Transverse colon (tissue), 4 donors: ENCODE measurements at regions not wholly inside any gene's neighbourhood (a gene's known extent, or its start where the extent isn't known, plus 50 kb on each side); places are given as distances from the start of the nearest gene placed in this dataset.

Experiments
- EP300 ChIP-seq: sonication (generic); formaldehyde crosslinking; IDR thresholded peaks from one replicate; pipeline ENCODE4 v1.6.1; 2017; ENCODE audit warnings: antibody characterized with exemption, low read depth
- POLR2AphosphoS5 ChIP-seq, 3 donors: sonication (generic); formaldehyde crosslinking; IDR thresholded peaks; one replicate each; pipeline ENCODE4 v1.6.1; 2016; ENCODE audit warnings: antibody characterized with exemption in 3 of 3
- TF ChIP-seq, protein P1 (sequence below), 5 experiments: fragments of 200-600 bp in 3 of 5; fragments of 450-650 bp in 2 of 5; sonication (generic) in 3 of 5; IDR thresholded peaks; 1 replicate in 2 of 5; 2 replicates in 3 of 5; pipeline ENCODE4 v1.5.1; 2016 to 2017; ENCODE audit warnings: antibody characterized with exemption in 5 of 5, inconsistent platforms in 3 of 5, mild to moderate bottlenecking in 2 of 5, moderate library complexity in 1 of 5

DNA sequence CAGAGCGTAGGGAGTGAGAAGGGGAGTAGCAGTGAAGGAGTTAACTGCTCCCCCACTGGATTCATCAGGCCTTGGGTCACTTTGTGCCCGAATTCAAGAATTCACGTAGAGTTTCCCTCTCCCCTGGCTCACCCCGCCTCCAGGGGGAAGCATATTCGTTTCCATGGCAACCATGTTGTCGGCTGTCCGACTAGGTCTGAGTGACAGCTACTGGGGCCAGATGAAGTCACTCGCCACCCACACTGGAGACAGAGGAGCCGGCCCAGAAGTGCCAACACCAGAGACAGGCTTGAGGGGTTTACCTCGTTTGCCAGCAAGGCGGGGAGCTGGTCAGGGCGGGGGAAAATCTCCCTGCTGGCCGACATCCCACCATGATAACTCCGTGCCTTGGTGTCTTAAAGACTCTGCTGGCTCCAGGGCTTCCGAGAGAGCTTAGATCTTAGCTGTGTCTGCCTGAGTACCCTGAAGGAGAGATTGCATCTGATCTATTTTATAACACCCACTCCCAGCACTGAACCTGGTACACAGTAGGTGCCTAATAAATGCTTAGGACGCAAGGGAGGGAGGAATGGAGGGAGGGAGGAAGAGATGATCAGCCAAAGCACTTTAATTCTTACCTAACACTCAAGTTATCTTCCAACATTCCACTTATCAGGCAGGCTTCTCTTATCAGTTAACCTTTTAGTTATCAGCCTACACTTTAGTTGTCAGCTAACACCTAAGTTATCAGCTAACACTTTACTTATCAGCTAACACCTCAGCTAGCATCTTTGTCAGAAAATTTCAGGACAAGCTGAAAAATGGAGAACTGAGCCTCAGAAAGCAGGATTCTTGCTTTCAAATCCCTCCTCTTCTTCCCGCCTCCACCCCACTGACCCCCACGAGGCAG lies 57.2 kb upstream of the ZNRF4 start:
- TF ChIP-seq, protein P1, sequence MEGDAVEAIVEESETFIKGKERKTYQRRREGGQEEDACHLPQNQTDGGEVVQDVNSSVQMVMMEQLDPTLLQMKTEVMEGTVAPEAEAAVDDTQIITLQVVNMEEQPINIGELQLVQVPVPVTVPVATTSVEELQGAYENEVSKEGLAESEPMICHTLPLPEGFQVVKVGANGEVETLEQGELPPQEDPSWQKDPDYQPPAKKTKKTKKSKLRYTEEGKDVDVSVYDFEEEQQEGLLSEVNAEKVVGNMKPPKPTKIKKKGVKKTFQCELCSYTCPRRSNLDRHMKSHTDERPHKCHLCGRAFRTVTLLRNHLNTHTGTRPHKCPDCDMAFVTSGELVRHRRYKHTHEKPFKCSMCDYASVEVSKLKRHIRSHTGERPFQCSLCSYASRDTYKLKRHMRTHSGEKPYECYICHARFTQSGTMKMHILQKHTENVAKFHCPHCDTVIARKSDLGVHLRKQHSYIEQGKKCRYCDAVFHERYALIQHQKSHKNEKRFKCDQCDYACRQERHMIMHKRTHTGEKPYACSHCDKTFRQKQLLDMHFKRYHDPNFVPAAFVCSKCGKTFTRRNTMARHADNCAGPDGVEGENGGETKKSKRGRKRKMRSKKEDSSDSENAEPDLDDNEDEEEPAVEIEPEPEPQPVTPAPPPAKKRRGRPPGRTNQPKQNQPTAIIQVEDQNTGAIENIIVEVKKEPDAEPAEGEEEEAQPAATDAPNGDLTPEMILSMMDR (IDR thresholded peaks at IDR 0.05) = no peak
- TF ChIP-seq EP300 (no peak), POLR2AphosphoS5 (IDR thresholded peaks at IDR 0.05) (no peak)
